ENCODE measurements at regions not wholly inside any gene's neighbourhood (a gene's known extent, or its start where the extent isn't known, plus 50 kb on each side); places are given as distances from the start of the nearest gene placed in this dataset.

DNA sequence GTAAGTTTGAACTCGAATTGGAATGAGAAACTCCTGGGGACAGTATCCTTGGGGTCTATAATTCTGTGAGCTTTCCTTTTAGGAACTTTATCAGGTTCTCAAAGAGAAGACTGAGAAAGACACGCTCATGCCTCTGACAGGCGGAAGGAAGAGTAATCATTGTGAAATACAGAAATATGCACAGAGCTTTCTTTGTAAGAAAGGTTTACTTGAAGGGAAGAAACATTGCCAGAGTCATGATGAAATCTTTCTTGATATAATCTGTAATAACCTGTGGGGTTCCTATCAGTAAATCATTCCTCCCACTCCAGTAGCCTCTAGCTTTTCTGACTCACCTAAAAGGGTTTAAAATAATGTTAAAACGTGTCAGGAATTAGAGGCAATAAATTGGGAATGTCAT is 83.6 kb upstream of the CCDC39 start:
- Histone ChIP-seq H3K4me2 (ENCODE audit: insufficient read depth, insufficient read length, low read length) (no peak overlapping the region), H4K5ac (ENCODE audit: insufficient read length, low read depth, low read length) (no peak overlapping the region), H2AFZ (ENCODE audit: low read length) (no peak overlapping the region), H3K23me2 (ENCODE audit: insufficient read length, low read depth, low read length, poor library complexity, severe bottlenecking) (no peaks in the 10 kb centered on the region), H4K8ac (replicated peaks; ENCODE audit: insufficient read length, low read depth, low read length) (no peak overlapping the region), H2BK120ac (ENCODE audit: low read depth, low read length, poor library complexity, severe bottlenecking) (no peak overlapping the region), H4K20me1 (ENCODE audit: control insufficient read depth, insufficient read depth, insufficient read length) (no peaks in the 10 kb centered on the region), H3K56ac (ENCODE audit: insufficient read length, low read depth, low read length) (no peak overlapping the region), H3K4ac (ENCODE audit: low read depth, low read length) (no peak overlapping the region), H3K9me3 (ENCODE audit: control insufficient read depth, low read depth, low read length) (no peaks in the 10 kb centered on the region), H2BK5ac (ENCODE audit: insufficient read length, low read length) (no peak overlapping the region), H2BK20ac (ENCODE audit: low read depth, low read length, poor library complexity, severe bottlenecking) (no peak overlapping the region), H3K79me2 (ENCODE audit: insufficient read depth, low read length) (no peaks in the 10 kb centered on the region), H2BK12ac (ENCODE audit: insufficient read length, low read depth, low read length) (no peak overlapping the region), H3K4me1 (ENCODE audit: insufficient read depth, low read length) (no peaks in the 10 kb centered on the region), H3K9ac (ENCODE audit: extremely low read depth, insufficient read length, low read length) (no peak overlapping the region), H3K79me1 (ENCODE audit: insufficient read depth, low read depth, low read length, poor library complexity, severe bottlenecking) (no peaks in the 10 kb centered on the region), H3K18ac (ENCODE audit: insufficient read length, low read depth, low read length) (no peak overlapping the region), H3K14ac (ENCODE audit: insufficient read depth, low read length) (no peak overlapping the region), H4K91ac (ENCODE audit: insufficient read length, low read depth, low read length) (no peak overlapping the region), H2AK5ac (ENCODE audit: insufficient read length, low read length) (no peak overlapping the region), H3K27ac (ENCODE audit: insufficient read length, low read depth, low read length) (no peak overlapping the region), H3T11ph (ENCODE audit: low read length) (no peak overlapping the region), H2BK15ac (ENCODE audit: low read depth, low read length) (no peak overlapping the region), H3K23ac (ENCODE audit: insufficient read length, low read depth, low read length) (no peak overlapping the region), H3K27me3 (ENCODE audit: insufficient read depth, low read length) (no peaks in the 10 kb centered on the region)
- WGBS (ENCODE audit: extremely low coverage, insufficient read length, low lambda C conversion rate): no CpG with 5 or more reads among the region's 4 CpGs
- TF ChIP-seq, protein P1, sequence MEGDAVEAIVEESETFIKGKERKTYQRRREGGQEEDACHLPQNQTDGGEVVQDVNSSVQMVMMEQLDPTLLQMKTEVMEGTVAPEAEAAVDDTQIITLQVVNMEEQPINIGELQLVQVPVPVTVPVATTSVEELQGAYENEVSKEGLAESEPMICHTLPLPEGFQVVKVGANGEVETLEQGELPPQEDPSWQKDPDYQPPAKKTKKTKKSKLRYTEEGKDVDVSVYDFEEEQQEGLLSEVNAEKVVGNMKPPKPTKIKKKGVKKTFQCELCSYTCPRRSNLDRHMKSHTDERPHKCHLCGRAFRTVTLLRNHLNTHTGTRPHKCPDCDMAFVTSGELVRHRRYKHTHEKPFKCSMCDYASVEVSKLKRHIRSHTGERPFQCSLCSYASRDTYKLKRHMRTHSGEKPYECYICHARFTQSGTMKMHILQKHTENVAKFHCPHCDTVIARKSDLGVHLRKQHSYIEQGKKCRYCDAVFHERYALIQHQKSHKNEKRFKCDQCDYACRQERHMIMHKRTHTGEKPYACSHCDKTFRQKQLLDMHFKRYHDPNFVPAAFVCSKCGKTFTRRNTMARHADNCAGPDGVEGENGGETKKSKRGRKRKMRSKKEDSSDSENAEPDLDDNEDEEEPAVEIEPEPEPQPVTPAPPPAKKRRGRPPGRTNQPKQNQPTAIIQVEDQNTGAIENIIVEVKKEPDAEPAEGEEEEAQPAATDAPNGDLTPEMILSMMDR (conservative IDR thresholded peaks at IDR 0.05): no peak
- Mint-ChIP-seq H3K4me3 (no peak overlapping the region), H3K27ac (no peak overlapping the region), H3K27me3 (ENCODE audit: low read depth) (no peaks in the 10 kb centered on the region), H3K9me3 (peaks cover 18 to 30% of the 10 kb centered on the region in 2 experiments), H3K4me1 (no peaks in the 10 kb centered on the region), H3K36me3 (ENCODE audit: insufficient read depth in 1 of 3, low read depth in 3 of 3) (peaks cover 2 to 17% (median 8%) of the 10 kb centered on the region in 3 experiments)
- DNase-seq: no peak
